ENCODE measurements at regions not wholly inside any gene's neighbourhood (a gene's known extent, or its start where the extent isn't known, plus 50 kb on each side); places are given as distances from the start of the nearest gene placed in this dataset.

DNA sequence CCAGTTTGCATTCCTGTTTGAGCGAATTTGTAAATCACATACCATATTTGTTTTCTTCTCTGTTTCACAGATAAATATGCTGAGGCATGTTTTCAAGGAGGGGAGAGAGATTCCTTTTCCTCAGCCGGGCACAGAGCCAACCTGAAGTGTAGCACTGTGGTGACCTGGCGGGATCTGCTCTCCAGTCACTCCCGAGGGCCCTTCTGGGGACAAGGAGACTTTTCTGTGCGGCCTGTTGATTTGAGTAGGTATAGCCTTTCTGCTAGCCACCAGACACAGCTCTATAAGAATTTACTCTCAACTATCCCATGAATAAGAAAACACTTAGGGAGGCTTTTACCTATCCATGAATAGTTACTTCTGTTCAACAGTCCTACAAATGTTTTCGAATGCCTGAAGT, 63.5 kb upstream of the FDX1 start:
- DNase-seq (ENCODE audit: low read depth in 1 of 2, low spot score in 1 of 2): no peak
- Histone ChIP-seq H3K4me3 (replicated peaks; ENCODE audit: insufficient read depth, low read length) (no peak overlapping the region), H3K27ac (replicated peaks) (no peak overlapping the region), H3K27me3 (ENCODE audit: insufficient read depth, poor library complexity, severe bottlenecking) (no peaks in the 10 kb centered on the region)
- TF ChIP-seq, protein P1, sequence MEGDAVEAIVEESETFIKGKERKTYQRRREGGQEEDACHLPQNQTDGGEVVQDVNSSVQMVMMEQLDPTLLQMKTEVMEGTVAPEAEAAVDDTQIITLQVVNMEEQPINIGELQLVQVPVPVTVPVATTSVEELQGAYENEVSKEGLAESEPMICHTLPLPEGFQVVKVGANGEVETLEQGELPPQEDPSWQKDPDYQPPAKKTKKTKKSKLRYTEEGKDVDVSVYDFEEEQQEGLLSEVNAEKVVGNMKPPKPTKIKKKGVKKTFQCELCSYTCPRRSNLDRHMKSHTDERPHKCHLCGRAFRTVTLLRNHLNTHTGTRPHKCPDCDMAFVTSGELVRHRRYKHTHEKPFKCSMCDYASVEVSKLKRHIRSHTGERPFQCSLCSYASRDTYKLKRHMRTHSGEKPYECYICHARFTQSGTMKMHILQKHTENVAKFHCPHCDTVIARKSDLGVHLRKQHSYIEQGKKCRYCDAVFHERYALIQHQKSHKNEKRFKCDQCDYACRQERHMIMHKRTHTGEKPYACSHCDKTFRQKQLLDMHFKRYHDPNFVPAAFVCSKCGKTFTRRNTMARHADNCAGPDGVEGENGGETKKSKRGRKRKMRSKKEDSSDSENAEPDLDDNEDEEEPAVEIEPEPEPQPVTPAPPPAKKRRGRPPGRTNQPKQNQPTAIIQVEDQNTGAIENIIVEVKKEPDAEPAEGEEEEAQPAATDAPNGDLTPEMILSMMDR (IDR thresholded peaks at IDR 0.05; ENCODE audit: insufficient read depth, low read length): no peak
- TF ChIP-seq SPI1 (IDR thresholded peaks at IDR 0.05; ENCODE audit: borderline replicate concordance, low read depth) (no peak), POLR2AphosphoS5 (IDR thresholded peaks at IDR 0.05; ENCODE audit: low read depth) (no peak), GABPA (IDR thresholded peaks at IDR 0.05; ENCODE audit: low read depth) (no peak)
- TF ChIP-seq, protein P2, sequence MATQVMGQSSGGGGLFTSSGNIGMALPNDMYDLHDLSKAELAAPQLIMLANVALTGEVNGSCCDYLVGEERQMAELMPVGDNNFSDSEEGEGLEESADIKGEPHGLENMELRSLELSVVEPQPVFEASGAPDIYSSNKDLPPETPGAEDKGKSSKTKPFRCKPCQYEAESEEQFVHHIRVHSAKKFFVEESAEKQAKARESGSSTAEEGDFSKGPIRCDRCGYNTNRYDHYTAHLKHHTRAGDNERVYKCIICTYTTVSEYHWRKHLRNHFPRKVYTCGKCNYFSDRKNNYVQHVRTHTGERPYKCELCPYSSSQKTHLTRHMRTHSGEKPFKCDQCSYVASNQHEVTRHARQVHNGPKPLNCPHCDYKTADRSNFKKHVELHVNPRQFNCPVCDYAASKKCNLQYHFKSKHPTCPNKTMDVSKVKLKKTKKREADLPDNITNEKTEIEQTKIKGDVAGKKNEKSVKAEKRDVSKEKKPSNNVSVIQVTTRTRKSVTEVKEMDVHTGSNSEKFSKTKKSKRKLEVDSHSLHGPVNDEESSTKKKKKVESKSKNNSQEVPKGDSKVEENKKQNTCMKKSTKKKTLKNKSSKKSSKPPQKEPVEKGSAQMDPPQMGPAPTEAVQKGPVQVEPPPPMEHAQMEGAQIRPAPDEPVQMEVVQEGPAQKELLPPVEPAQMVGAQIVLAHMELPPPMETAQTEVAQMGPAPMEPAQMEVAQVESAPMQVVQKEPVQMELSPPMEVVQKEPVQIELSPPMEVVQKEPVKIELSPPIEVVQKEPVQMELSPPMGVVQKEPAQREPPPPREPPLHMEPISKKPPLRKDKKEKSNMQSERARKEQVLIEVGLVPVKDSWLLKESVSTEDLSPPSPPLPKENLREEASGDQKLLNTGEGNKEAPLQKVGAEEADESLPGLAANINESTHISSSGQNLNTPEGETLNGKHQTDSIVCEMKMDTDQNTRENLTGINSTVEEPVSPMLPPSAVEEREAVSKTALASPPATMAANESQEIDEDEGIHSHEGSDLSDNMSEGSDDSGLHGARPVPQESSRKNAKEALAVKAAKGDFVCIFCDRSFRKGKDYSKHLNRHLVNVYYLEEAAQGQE (IDR thresholded peaks at IDR 0.05; ENCODE audit: insufficient replicate concordance, low read depth): no peak

DNA sequence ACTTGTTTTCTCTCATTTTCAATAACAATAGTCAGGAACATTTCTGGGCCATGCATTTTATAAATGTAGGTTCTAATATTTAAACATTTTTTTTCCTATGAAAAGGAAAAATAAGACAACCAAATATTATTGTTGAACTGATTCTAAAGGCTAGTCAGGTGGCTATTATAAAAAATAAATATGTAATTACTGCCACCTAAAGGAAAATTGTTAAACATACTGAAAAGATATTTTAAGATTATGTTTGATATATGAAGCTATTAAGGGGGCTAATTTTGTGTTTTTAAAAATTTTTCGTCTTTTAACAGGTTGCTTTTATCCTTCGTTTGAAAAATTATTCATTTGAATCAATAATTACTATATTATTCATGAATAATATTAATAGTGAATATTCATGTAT, 62.2 kb upstream of the FDX1 start:
- no peak overlapping the region for H3K27ac ChIP-seq (replicated peaks)
- H3K27me3 ChIP-seq (ENCODE audit: insufficient read depth, poor library complexity, severe bottlenecking): no peaks in the 10 kb centered on the region
- TF ChIP-seq POLR2AphosphoS5 (IDR thresholded peaks at IDR 0.05; ENCODE audit: low read depth) (no peak), SPI1 (IDR thresholded peaks at IDR 0.05; ENCODE audit: borderline replicate concordance, low read depth) (no peak), GABPA (IDR thresholded peaks at IDR 0.05; ENCODE audit: low read depth) (no peak)
- TF ChIP-seq, protein P2 (IDR thresholded peaks at IDR 0.05; ENCODE audit: insufficient replicate concordance, low read depth): no peak
- TF ChIP-seq, protein P1 (IDR thresholded peaks at IDR 0.05; ENCODE audit: insufficient read depth, low read length): no peak
- H3K4me3 ChIP-seq (replicated peaks; ENCODE audit: insufficient read depth, low read length): no peak overlapping the region
- DNase-seq (ENCODE audit: low read depth in 1 of 2, low spot score in 1 of 2): no peak

DNA sequence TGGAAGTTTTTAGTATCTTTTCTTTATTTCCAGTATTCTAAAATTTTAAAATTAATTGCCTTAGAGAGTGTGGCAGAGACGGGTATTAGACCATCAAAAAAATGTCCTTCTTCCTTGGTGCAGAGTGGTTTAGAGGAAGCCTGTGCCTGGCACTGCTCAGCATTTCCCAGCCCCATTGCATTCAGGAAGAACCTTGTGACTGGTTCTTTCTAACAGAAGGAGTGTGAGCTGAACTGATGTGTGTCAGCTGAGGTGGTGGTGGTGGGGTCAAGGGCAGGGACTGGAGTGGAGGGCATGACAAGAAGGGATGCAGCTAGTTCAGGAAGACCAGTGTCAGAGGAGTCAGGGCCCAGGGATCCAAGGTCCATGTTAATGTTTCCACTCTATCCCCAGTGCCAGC, 58.7 kb upstream of the FDX1 start:
- Histone ChIP-seq H3K27ac (replicated peaks) (no peak overlapping the region), H3K27me3 (ENCODE audit: insufficient read depth, poor library complexity, severe bottlenecking) (no peaks in the 10 kb centered on the region), H3K4me3 (replicated peaks; ENCODE audit: insufficient read depth, low read length) (no peak overlapping the region)
- no peak for DNase-seq (ENCODE audit: low read depth in 1 of 2, low spot score in 1 of 2)
- TF ChIP-seq, protein P1 (IDR thresholded peaks at IDR 0.05; ENCODE audit: insufficient read depth, low read length): no peak
- TF ChIP-seq SPI1 (IDR thresholded peaks at IDR 0.05; ENCODE audit: borderline replicate concordance, low read depth): no peak
- TF ChIP-seq, protein P2 (IDR thresholded peaks at IDR 0.05; ENCODE audit: insufficient replicate concordance, low read depth): no peak
- TF ChIP-seq POLR2AphosphoS5 (IDR thresholded peaks at IDR 0.05; ENCODE audit: low read depth): no peak
- no peak for TF ChIP-seq GABPA (IDR thresholded peaks at IDR 0.05; ENCODE audit: low read depth)
